NCI-H187 (cell line): ENCODE measurements at regions not wholly inside any gene's neighbourhood (a gene's known extent, or its start where the extent isn't known, plus 50 kb on each side); places are given as distances from the start of the nearest gene placed in this dataset.

ENCODE experiments used
- DNase-seq, 2 experiments: peaks; one replicate each; lab custom pipeline; 2025; lab: John Stamatoyannopoulos, UW

DNA sequence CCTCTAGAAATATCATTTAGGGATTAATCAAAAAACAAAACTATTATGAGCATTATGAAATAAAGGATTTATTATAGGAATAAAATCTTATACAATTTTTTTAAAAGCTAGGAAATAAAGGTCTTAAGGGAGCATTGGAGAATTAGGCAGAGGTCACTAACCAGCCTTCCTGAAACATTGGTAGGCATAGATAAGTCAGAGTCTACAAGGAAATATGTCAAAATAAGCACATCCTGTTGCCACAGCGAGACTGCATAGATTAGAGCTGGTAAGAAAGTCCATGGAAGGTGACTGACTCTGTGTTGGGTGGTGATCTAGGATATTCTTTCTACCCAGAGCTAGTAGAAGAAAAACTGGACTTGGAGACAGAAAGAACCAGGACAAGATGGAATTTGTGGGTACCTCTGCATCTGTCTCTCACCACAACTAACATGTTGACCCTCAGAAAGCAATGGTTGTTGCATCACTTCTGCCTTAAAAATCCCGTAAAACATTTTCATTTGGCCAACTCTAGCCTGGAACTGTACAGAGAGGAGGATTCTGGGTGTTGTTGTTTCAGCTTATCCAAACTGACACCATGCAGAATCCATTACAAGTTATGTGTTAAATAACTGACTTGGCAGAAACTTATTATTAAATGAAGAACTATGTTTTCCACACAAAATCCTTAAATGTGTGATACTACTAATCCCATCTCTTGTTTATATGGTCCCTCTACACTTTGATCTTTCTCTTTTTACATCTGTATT lies 77.1 kb downstream of the FBXO5 start:
- no peak for DNase-seq

DNA sequence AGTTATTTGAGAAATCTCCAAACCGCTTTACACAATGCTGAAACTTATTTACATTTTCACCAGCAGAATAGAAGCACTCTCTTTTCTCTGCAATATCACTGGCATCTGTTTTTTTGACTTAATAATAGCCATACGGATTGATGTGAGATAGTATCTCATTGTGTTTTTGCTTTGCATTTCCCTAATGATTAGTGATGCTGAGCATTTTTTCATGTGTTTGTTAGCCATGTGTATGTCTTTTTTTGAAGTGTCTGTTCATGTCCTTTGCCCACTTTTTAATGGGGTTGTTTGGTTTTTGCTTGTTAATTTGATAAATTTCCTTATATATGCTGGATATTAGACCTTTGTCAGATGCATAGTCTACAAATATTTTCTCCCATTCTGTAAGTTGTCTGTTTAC lies 73.6 kb downstream of the FBXO5 start:
- DNase-seq, result no peak

DNA sequence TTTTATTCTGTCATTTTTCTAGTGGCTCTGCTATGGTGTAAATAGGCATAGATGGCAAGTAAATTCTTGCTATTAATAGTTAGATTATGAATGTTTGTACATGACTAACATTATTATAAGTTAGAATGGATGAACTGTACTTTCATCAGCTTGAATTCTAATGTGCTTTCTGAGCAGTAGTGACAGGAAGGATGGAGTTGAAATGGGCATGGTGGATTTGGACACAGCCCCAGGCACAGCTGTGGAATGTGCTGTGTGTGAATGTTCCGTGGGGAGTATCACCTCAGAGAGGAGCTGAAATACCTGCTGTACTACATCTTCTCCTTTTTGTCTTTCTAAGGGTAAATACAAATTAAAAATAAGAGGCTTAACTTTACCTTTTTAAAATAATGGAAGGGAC lies 66.8 kb downstream of the FBXO5 start:
- no peak for DNase-seq

DNA sequence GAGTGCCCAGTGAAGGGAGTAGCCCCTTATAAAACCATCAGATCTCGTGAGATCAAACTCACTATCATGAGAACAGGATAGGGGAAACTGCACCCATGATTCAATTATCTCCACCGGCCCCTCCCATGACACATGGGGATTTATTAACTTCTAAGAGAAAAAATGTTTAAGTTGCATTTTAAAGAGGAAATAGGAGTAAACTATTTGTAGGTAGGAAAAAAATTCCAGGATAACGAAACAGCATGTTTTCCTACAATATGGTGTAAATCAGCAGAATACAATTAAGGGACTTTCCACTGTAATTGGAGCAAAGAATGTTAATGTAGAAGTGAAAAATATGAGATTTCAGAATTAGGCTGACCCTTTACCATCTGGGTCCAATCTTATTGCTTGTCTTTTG lies 63.9 kb downstream of the FBXO5 start:
- DNase-seq, result no peak

DNA sequence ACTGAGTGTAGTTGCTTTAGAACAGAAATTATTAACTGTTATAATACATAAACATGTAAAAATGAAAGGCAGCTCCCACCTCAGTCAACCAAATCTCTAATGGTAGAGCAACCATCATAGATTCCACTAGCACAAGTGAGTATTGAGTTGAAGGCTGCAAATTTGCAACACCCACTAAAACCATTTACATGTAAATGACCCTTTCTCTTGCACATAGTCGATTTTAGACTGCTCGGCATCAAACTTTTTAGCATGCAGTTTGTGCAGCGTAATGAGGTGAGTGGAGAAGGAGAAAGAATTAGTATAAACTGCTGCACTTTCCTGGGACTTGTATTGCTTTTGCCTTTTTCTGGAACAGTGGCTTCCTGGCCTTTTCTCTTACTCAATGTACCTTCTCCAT lies 62.8 kb downstream of the FBXO5 start:
- DNase-seq, result no peak
